Endothelial cell (in vitro differentiated cells): ENCODE measurements at regions not wholly inside any gene's neighbourhood (a gene's known extent, or its start where the extent isn't known, plus 50 kb on each side); places are given as distances from the start of the nearest gene placed in this dataset.
"Not testable (repeated sequence)": the region's sequence is repeated elsewhere in the genome, so short reads cannot be mapped to it uniquely, and the experiment has no call there.

Experiments used
- DNase-seq: peaks from one replicate; pipeline ENCODE4 v3.0.0; 2021; ENCODE audit warnings: low spot score
- H3K27ac Mint-ChIP-seq: one replicate; pipeline ENCODE4 v1.8.0; 2021; ENCODE audit warnings: mixed read lengths, inconsistent platforms; ENCODE audit not compliant: unreplicated experiment
- H3K27me3 Mint-ChIP-seq: one replicate; pipeline ENCODE4 v1.8.0; 2021; ENCODE audit warnings: mild to moderate bottlenecking, moderate library complexity, mixed read lengths, inconsistent platforms; ENCODE audit not compliant: unreplicated experiment
- H3K36me3 Mint-ChIP-seq: one replicate; pipeline ENCODE4 v1.8.0; 2021; ENCODE audit warnings: mild to moderate bottlenecking, low read depth, mixed read lengths, inconsistent platforms; ENCODE audit not compliant: unreplicated experiment
- H3K4me1 Mint-ChIP-seq: one replicate; pipeline ENCODE4 v1.8.0; 2021; ENCODE audit warnings: mild to moderate bottlenecking, mixed read lengths, inconsistent platforms; ENCODE audit not compliant: unreplicated experiment
- H3K4me3 Mint-ChIP-seq: one replicate; pipeline ENCODE4 v1.8.0; 2021; ENCODE audit warnings: mild to moderate bottlenecking, mixed read lengths, inconsistent platforms; ENCODE audit not compliant: unreplicated experiment
- H3K9me3 Mint-ChIP-seq: one replicate; pipeline ENCODE4 v1.8.0; 2021; ENCODE audit warnings: mixed read lengths, inconsistent platforms; ENCODE audit not compliant: unreplicated experiment
- TF ChIP-seq, protein P1 (sequence below): fragments of 200-600 bp; sonication (generic); IDR thresholded peaks from one replicate; pipeline ENCODE4 v1.5.0; 2021; ENCODE audit warnings: antibody characterized with exemption; ENCODE audit not compliant: unreplicated experiment

DNA sequence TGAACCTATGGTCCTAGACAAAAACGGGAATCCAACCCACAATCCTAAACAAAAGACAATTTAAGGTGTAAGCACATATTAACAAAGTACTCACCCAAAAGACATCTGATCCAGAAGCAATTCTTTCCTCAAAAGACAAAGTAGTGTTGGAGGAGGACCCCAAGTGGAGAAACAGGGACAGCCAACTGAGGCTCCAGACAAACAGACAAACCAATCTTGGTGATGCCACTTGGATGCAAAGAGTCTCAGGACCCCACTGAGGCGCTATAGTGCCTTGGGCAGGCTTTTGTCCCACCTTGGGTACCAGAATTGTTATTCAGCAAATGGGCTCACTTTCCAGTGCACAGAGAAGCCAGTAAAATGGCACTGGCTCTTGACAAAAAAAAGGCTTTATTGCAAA is 613.8 kb downstream of the DIPK2A start:
- Mint-ChIP-seq H3K27me3 (no peaks in the 10 kb centered on the region), H3K9me3 (no peaks in the 10 kb centered on the region), H3K4me3 (no peak overlapping the region), H3K27ac (no peak overlapping the region), H3K4me1 (no peaks in the 10 kb centered on the region), H3K36me3 (no peaks in the 10 kb centered on the region)
- no peak for DNase-seq
- TF ChIP-seq, protein P1, sequence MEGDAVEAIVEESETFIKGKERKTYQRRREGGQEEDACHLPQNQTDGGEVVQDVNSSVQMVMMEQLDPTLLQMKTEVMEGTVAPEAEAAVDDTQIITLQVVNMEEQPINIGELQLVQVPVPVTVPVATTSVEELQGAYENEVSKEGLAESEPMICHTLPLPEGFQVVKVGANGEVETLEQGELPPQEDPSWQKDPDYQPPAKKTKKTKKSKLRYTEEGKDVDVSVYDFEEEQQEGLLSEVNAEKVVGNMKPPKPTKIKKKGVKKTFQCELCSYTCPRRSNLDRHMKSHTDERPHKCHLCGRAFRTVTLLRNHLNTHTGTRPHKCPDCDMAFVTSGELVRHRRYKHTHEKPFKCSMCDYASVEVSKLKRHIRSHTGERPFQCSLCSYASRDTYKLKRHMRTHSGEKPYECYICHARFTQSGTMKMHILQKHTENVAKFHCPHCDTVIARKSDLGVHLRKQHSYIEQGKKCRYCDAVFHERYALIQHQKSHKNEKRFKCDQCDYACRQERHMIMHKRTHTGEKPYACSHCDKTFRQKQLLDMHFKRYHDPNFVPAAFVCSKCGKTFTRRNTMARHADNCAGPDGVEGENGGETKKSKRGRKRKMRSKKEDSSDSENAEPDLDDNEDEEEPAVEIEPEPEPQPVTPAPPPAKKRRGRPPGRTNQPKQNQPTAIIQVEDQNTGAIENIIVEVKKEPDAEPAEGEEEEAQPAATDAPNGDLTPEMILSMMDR, result no peak

DNA sequence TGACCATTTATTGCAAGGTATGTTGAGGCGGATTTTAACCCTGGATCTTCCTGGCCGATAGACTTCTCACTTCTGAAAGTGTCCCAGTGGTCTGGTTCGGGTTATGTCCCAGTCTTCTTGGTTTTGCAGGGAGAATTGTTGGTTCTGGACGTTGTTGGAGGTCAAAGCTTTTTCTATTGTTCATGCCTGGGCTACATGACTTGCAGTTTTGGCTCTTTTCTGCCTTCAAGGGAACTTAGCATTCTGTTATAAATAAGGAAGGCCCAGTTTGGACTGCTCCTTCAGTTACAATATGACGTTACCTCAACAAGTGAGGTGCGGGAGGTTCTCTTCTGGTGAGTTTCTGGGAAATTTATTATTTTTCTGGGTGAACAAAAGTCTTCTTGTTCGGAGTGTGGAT is 614.3 kb downstream of the DIPK2A start:
- TF ChIP-seq, protein P1, result no peak
- no peak for DNase-seq
- Mint-ChIP-seq H3K4me1 (no peaks in the 10 kb centered on the region), H3K27me3 (no peaks in the 10 kb centered on the region), H3K9me3 (no peaks in the 10 kb centered on the region), H3K4me3 (no peak overlapping the region), H3K36me3 (no peaks in the 10 kb centered on the region), H3K27ac (no peak overlapping the region)

DNA sequence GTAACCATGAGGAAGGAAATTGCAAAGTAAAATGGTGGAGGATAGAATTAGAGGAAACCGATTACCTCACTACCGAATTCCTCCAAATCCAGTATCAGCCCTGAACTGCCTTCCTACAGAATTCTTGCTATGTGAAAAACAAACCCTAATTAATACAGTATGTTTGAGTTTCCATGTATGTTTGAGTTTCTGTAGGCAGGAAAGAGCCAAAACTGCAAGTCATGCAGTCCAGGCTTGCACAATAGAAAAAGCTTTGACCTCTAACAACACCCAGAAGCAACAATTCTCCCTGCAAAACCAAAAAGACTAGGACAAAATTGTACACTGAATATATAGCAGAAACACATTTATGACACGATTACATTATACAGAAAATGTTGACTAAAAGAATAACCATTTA is 614.8 kb downstream of the DIPK2A start:
- Mint-ChIP-seq H3K27ac (no peak overlapping the region), H3K27me3 (no peaks in the 10 kb centered on the region), H3K9me3 (no peaks in the 10 kb centered on the region), H3K36me3 (no peaks in the 10 kb centered on the region), H3K4me3 (no peak overlapping the region), H3K4me1 (no peaks in the 10 kb centered on the region)
- TF ChIP-seq, protein P1, result no peak
- no peak for DNase-seq

DNA sequence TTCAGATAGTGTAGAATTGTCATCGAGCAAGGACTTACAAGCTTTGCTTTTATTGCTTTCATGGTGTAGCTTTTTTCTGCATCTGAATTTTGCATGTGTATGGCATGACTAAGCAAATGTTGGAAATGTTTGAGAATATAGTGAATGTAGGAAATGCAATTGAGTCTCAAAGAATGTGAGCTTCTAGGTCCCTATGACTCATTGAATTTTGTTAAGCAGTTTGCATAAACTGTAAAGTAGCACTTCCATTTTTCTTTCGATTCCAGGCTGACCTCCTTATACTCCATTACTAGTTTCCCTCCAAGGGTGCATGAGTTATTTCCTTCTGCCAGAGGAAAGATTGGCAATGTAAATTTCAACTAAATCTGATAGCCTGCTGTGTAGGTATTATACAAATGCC is 619.2 kb downstream of the DIPK2A start:
- Mint-ChIP-seq H3K27me3 (no peaks in the 10 kb centered on the region), H3K9me3 (no peaks in the 10 kb centered on the region), H3K27ac (no peak overlapping the region), H3K4me1 (no peaks in the 10 kb centered on the region), H3K4me3 (no peak overlapping the region), H3K36me3 (no peaks in the 10 kb centered on the region)
- no peak for DNase-seq
- TF ChIP-seq, protein P1, result no peak

DNA sequence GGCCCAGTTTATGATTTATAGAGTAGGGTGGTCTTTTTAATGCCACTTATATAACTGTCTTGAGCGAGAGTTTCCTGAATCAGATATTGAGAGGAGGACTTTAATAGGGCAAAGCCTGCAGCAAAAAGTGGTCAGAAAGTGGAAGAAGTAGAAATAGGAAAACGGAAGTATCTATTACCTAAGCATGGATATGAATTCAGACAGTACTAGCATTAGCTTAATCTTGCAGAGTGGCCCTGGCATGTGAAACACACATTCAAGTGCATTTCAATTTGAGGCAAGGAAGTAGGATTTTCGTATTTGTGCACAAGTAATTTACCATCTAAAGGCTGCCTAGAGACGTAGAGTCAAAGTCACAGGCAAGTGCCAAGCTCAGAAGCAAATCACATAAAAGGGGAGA is 622.3 kb downstream of the DIPK2A start:
- TF ChIP-seq, protein P1, result no peak
- no peaks in the 10 kb centered on the region for H3K4me1 Mint-ChIP-seq
- H3K36me3 Mint-ChIP-seq, result no peaks in the 10 kb centered on the region
- H3K27me3 Mint-ChIP-seq, result no peaks in the 10 kb centered on the region
- no peak overlapping the region for H3K27ac Mint-ChIP-seq
- no peak overlapping the region for H3K4me3 Mint-ChIP-seq
- no peaks in the 10 kb centered on the region for H3K9me3 Mint-ChIP-seq
- no peak for DNase-seq

DNA sequence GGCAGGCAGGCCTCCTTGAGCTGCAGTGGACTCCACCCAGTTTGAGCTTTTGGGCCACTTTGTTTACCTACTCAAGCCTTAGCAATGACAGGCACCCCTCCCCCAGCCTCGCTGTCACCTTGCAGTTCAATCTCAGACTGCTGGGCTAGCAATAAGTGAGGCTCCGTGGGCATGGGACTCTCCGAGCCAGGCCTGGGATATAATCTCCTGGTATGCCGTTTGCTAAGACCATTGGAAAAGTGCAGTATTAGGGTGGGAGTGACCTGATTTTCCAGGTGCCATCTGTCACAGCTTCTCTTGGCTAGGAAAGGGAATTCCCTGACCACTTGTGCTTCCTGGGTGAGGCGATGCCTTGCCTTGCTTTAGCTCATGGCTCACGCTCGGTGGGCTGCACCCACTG is 648.6 kb downstream of the DIPK2A start:
- H3K4me1 Mint-ChIP-seq, H3K27me3 Mint-ChIP-seq, DNase-seq, H3K4me3 Mint-ChIP-seq, H3K9me3 Mint-ChIP-seq, H3K36me3 Mint-ChIP-seq, H3K27ac Mint-ChIP-seq: not testable (repeated sequence)
